ENCODE measurements at regions not wholly inside any gene's neighbourhood (a gene's known extent, or its start where the extent isn't known, plus 50 kb on each side); places are given as distances from the start of the nearest gene placed in this dataset.

GRCh38 chr7:26087321-26088091, 64.5 kb upstream of the NFE2L3 start:
- no peak for TF ChIP-seq CTCF (IDR thresholded peaks at IDR 0.05 in 2 of 3, conservative IDR thresholded peaks at IDR 0.05 in 1 of 3; ENCODE audit: borderline replicate concordance in 1 of 3, insufficient read depth in 1 of 3, low read depth in 2 of 3, low read length in 2 of 3)
- TF ChIP-seq CEBPB (IDR thresholded peaks at IDR 0.05; ENCODE audit: low read depth) = no peak
- no peak for TF ChIP-seq EZH2phosphoT487 (IDR thresholded peaks at IDR 0.05; ENCODE audit: borderline replicate concordance)
- no peak for TF ChIP-seq MAX (IDR thresholded peaks at IDR 0.05)
- TF ChIP-seq RAD21 (IDR thresholded peaks at IDR 0.05; ENCODE audit: low read depth) = no peak

Measured in HCT116 (cell line).